GM19351 (cell line): ENCODE measurements at regions not wholly inside any gene's neighbourhood (a gene's known extent, or its start where the extent isn't known, plus 50 kb on each side); places are given as distances from the start of the nearest gene placed in this dataset.

Experiments
- ATAC-seq: cut with Tn5 transposase; IDR thresholded peaks from one replicate; pipeline ENCODE4 v1.9.1; 2021; ENCODE audit warnings: mild to moderate bottlenecking, moderate library complexity; ENCODE audit not compliant: unreplicated experiment

GRCh38 chr12:28104903-28105864, 85.1 kb upstream of the CCDC91 start:
- ATAC-seq, result no peak

GRCh38 chr12:28107679-28108078, 82.6 kb upstream of the CCDC91 start:
- ATAC-seq, result no peak

GRCh38 chr12:28108599-28108998, 81.7 kb upstream of the CCDC91 start:
- ATAC-seq, result no peak

GRCh38 chr12:28110329-28110728, 79.9 kb upstream of the CCDC91 start:
- no peak for ATAC-seq

GRCh38 chr12:28114488-28114887, 75.8 kb upstream of the CCDC91 start:
- no peak for ATAC-seq

GRCh38 chr12:28121433-28121832, 68.8 kb upstream of the CCDC91 start:
- no peak for ATAC-seq

- no peak for ATAC-seq
Observed at GRCh38 chr12:28121899-28122655, 68.2 kb upstream of the CCDC91 start.

- ATAC-seq, result no peak
Observed at GRCh38 chr12:28122756-28123155, 67.5 kb upstream of the CCDC91 start.

DNA sequence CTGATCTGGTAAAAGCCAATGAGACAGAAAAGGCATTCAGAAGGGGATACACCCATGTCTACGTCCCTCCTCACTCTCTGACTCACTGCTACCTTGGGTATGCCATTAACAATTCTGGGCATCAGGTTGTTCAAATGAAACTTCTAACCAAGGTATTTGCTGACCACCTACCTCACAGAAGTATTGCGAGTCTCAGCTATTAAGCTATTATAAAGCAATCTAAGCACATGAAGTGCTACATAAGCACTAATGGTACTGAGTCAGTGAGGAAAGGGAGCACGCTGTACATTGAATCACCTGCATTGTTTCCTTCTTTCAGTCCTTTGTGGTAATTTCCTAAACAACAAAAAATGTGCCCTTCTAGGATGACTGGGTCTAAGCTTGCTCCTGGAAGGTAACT, 62.8 kb upstream of the CCDC91 start:
- no peak for ATAC-seq

- ATAC-seq, result no peak
Observed at GRCh38 chr12:28129031-28129430, 61.2 kb upstream of the CCDC91 start.

DNA sequence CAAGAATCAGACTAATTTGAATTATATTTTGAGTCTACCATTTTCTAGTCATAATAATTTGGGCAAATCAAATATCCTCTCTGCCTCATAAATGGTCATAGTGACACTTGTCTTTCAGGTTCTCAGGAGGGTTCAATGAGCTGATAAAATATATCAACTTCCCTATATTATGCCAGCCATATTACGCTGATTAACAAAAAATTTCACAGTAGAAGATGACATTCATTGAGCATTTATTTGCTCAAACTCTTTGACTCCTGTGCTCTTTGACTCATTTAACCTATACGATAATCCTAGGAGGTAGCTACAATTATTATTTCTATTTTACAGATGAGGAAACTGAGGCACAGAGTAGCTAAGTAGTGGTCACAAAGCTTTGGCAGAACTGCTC, 60.0 kb upstream of the CCDC91 start:
- ATAC-seq, result no peak

DNA sequence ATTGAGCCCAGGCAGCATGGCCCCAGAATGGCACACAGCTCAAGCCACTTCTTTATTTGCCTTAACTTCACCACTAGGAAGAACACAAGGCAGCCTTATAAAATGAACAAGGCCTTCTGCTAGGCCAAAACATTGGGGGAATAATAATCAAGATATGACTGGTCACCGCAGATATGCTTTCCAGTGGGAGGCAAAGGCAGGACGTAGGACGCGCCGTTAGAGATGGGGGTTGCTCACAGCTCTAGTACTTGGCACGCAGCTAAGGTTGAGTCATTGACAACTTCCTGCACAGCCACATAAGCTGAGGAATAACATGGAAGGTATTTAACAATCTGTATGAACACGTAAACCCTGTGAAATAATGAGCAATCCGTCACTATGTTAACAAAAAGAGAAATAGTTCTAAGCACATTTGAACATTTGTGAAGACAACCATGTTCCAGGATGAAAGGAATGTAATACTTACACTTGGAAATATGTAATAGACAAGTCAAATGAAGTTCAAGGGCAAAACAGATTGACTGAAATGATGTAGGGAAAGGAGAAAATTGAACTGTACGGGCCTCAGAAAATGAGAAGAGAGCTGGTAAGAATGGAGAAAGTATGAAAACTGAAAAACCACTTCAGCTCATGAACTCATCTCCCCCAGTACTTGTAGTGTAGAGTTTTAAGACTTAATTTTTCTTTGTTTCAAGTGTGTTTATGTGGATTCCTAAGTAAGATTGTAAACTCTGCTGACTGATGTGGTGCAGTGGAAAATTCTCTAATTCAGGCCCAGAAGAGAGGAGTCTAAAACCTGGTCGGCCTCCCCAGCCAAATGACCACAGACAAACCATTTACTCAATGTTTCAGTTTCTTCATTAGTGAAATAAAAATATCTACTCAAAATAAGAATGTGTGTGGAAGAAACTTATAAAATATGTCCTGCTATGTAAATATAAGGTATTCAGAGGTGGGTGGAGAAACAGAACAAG, 59.3 kb upstream of the CCDC91 start:
- ATAC-seq, result no peak

DNA sequence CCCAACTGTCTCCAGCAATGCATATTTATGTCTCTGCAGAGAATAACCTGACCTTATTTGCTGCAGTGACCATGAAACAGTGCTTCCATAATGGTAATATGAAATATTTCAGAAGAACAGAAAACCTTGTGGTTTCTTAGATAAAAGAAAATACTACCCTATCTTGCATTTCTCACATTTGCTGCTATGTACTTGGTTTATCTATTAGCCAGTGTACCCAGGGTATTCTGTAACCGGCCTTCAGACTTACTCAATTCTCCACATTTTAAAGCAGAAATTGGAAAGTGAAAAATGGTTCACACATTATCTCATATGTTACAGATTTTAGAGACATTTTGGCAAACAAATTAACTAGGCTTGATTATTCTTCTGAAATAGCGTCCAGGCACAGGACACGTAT, 57.9 kb upstream of the CCDC91 start:
- ATAC-seq, result no peak

DNA sequence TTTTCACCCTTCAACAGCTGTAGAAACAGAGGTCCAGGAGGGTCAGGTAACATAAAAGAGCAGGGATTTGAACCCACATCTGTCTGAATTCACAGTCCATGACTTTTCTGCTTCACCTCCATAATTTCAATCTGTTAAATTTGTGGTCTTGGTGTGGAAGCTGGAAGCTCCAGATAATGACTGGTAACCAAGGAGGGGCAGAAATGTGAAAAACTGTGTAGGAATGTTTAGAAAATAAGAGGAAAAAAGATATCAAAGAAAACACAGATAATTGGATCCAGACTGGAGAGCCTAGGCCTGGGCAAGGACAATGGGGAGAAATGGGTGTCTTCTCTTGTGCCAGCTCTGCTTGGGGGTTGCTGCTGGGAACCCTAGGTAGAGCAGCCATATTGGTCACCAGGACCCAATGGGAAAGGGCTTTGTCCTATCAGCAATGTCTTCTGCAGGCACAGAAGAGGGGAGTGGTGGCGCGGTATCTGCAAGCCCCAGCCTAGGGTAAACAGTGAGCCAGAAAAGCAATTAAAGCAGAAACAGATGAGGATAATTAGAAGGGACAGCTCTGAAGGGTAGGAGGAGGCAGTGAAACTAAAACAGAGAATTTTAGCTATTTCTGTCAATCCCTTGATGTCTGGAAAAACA, 54.3 kb upstream of the CCDC91 start:
- ATAC-seq, result no peak

DNA sequence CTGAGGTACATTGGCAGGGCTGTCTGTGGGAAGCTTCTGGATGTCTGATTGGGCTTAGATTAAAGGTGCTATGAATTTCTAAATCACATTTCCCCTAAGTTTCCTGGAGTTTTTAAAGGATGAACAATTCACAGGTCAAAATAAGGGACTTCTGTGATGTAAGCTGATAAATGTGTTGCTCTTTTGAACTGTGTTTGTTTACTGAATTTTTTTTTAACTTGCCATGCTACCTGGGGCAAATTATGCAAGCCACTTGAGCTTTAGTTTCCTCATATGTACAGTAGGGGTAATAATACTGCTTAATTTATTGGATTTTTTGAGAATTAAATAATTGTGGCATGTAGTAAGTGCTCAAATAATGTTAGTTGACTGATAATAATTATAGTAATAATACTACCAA, 52.8 kb upstream of the CCDC91 start:
- no peak for ATAC-seq

DNA sequence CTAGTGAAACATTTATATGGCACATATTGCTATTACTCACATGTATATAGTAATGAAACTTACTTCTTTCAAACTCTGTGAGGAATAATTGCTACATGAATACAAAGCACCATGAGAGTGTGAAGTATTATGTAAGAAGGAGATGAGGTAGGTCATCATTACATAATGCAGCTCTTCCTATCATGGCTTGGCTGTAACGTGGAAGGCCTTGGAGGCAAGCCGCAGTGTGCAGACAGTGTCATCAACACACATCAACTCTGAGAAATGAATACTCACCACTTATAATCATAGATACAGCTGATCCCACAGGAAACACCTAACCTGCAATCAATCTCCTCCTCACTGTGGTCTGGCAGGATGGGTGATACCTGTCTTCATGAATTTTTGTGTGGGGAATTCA, 49.9 kb upstream of the CCDC91 start:
- no peak for ATAC-seq
